HepG2 (cell line): ENCODE measurements at regions not wholly inside any gene's neighbourhood (a gene's known extent, or its start where the extent isn't known, plus 50 kb on each side); places are given as distances from the start of the nearest gene placed in this dataset.

Experiments
- ATAC-seq: fragments of 200-7000 bp; cut with Tn5 transposase; 3 replicates; pipeline ENCODE4 v1.9.1; 2020; ENCODE audit warnings: mild to moderate bottlenecking, moderate library complexity
- BruUV-seq: library from RNA; stranded (reverse); fragments of 400-500 nt; replicated peaks from 2 replicates; lab custom pipeline; 2021; lab: Mats Ljungman, UMichigan
- CTCF ChIA-PET: fragments of 300-600 bp; formaldehyde crosslinking; extraction: SDS; loops from one replicate; lab custom pipeline; 2021; ENCODE audit warnings: low total read pairs, inconsistent platforms, low intra/inter-chr PET ratio; lab: Yijun Ruan, JAX
- POLR2A ChIA-PET: fragments of 350-600 bp; sonication (Branson Sonifier 250); formaldehyde crosslinking; loops from one replicate; lab custom pipeline; 2020; ENCODE audit warnings: antibody characterized with exemption, inconsistent platforms; lab: Yijun Ruan, JAX
- DNase-seq: peaks from one replicate; pipeline ENCODE4 v3.0.0-alpha.2; 2015; ENCODE audit warnings: low spot score
- FAIRE-seq: peaks from 3 replicates; lab custom pipeline; 2011; peaks lifted over from hg19 to GRCh38; lab: Jason Lieb, UNC
- H2AFZ ChIP-seq: one replicate; pipeline ENCODE4 v1.6.1; 2011; ENCODE audit warnings: low read length, inconsistent platforms
- H3K27ac ChIP-seq: fragments of 300-600 bp; 3 replicates; pipeline ENCODE4 v1.8.0; 2011; ENCODE audit warnings: mixed run types, mild to moderate bottlenecking, mixed read lengths, low read length, inconsistent platforms; ENCODE audit not compliant: insufficient read depth; ENCODE audit errors: extremely low read length
- H3K27me3 ChIP-seq, 2 experiments: fragments of 200-600 bp in 1 of 2; 2 replicates in 1 of 2; 3 replicates in 1 of 2; pipeline versions ENCODE4 v1.6.0 to v1.8.0; 2011; ENCODE audit warnings: low read length in 2 of 2, mild to moderate bottlenecking in 2 of 2, moderate library complexity in 2 of 2, inconsistent platforms in 1 of 2; ENCODE audit not compliant: insufficient read depth in 2 of 2, control insufficient read depth in 1 of 2
- H3K36me3 ChIP-seq, 2 experiments: fragments of 200-600 bp in 1 of 2; replicated peaks in 1 of 2; 2 replicates in 1 of 2; 3 replicates in 1 of 2; pipeline versions ENCODE4 v1.5.1 to v1.8.0; 2011; ENCODE audit warnings: low read length in 2 of 2, inconsistent platforms in 1 of 2; ENCODE audit not compliant: insufficient read depth in 2 of 2, control insufficient read depth in 1 of 2
- H3K4me1 ChIP-seq: 2 replicates; pipeline ENCODE4 v1.5.1; 2012; ENCODE audit warnings: low read length, inconsistent platforms; ENCODE audit not compliant: insufficient read depth
- H3K4me2 ChIP-seq: 2 replicates; pipeline ENCODE4 v1.6.0; 2011; ENCODE audit warnings: low read depth, low read length, inconsistent platforms
- H3K4me3 ChIP-seq, 3 experiments: fragments of 200-600 bp in 1 of 3; sonication (generic), shearing (Covaris generic) in 1 of 3; replicated peaks in 1 of 3; 2 replicates each; pipeline ENCODE4 v1.5.1; 2011 to 2016; ENCODE audit warnings: low read length in 3 of 3, inconsistent platforms in 2 of 3, low read depth in 2 of 3, mild to moderate bottlenecking in 2 of 3, control low read depth in 1 of 3, mixed read lengths in 1 of 3; ENCODE audit not compliant: insufficient read depth in 1 of 3
- H3K79me2 ChIP-seq: one replicate; pipeline ENCODE4 v1.6.1; 2011; ENCODE audit warnings: low read length, inconsistent platforms; ENCODE audit not compliant: insufficient read depth
- H3K9ac ChIP-seq: 2 replicates; pipeline ENCODE4 v1.6.0; 2011; ENCODE audit warnings: mild to moderate bottlenecking, low read depth, low read length, inconsistent platforms; ENCODE audit not compliant: insufficient read depth
- H3K9me3 ChIP-seq: 2 replicates; pipeline ENCODE4 v1.5.1; 2012; ENCODE audit warnings: mild to moderate bottlenecking, low read length
- H4K20me1 ChIP-seq: 2 replicates; pipeline ENCODE4 v1.6.0; 2011; ENCODE audit warnings: inconsistent platforms, mild to moderate bottlenecking, low read length, moderate library complexity; ENCODE audit not compliant: insufficient read depth
- CBX5 ChIP-seq: sonication (generic); formaldehyde crosslinking; IDR thresholded peaks from 2 replicates; pipeline ENCODE4 v1.4.0; 2020; ENCODE audit warnings: missing genetic modification reagents, borderline replicate concordance
- FOXC1 ChIP-seq: sonication (generic); formaldehyde crosslinking; IDR thresholded peaks from 2 replicates; pipeline ENCODE4 v1.8.0; 2022; ENCODE audit warnings: mild to moderate bottlenecking, missing genetic modification reagents, borderline replicate concordance
- GMEB1 ChIP-seq: sonication (generic); formaldehyde crosslinking; IDR thresholded peaks from 2 replicates; pipeline ENCODE4 v1.5.1; 2020; ENCODE audit warnings: missing genetic modification reagents, mild to moderate bottlenecking, borderline replicate concordance
- KAT7 ChIP-seq: IDR thresholded peaks from 2 replicates; pipeline ENCODE4 v1.6.1; 2018; ENCODE audit warnings: borderline replicate concordance, missing compliant biosample characterization
- U2AF2 ChIP-seq: fragments of 200-400 bp; formaldehyde crosslinking; IDR thresholded peaks from 2 replicates; pipeline ENCODE4 v1.6.1; 2017; ENCODE audit warnings: low read depth, mild to moderate bottlenecking, low read length
- ZBTB33 ChIP-seq: sonication (generic); formaldehyde crosslinking; IDR thresholded peaks from 2 replicates; pipeline ENCODE4 v1.4.0; 2020; ENCODE audit warnings: missing genetic modification reagents
- ZFX ChIP-seq: sonication (generic); formaldehyde crosslinking; IDR thresholded peaks from 2 replicates; pipeline ENCODE4 v1.4.0; 2020; ENCODE audit warnings: mild to moderate bottlenecking, low read depth, missing genetic modification reagents, moderate library complexity
- ZNF607 ChIP-seq: sonication (generic); formaldehyde crosslinking; IDR thresholded peaks from 2 replicates; pipeline ENCODE4 v1.5.1; 2020; ENCODE audit warnings: missing genetic modification reagents, mild to moderate bottlenecking, borderline replicate concordance
- WGBS: methylation state at CpG from one replicate; pipeline ENCODE4 v1.1.6; 2017; ENCODE audit warnings: low lambda C conversion rate; 5-methylcytosine and 5-hydroxymethylcytosine counted together
- in situ Hi-C: cut with HindIII; loops from 2 replicates; pipeline ENCODE4 v1.10.0; 2017; ENCODE audit warnings: low pct_unique_long_range_greater_than_20kb; ENCODE audit not compliant: extremely low pct_ligation_motif_present
- intact Hi-C: fragments of 100-400 bp; cut with micrococcal nuclease; formaldehyde crosslinking; loops from one replicate; pipeline ENCODE4 v1.10.0; 2022; ENCODE audit not compliant: unreplicated experiment

GRCh38 chr2:161039071-161039470 is 121.2 kb upstream of the TANK start:
- no peak overlapping the region for H3K27ac ChIP-seq
- in situ Hi-C loops: no loop called here
- ATAC-seq (no peak), FAIRE-seq (no peak), DNase-seq (no peak)
- CTCF ChIA-PET: no interaction called here
- H3K4me1 ChIP-seq: no peaks in the 10 kb centered on the region
- H2AFZ ChIP-seq: no peak overlapping the region
- H3K9ac ChIP-seq: no peak overlapping the region
- H3K27me3 ChIP-seq: no peaks in the 10 kb centered on the region
- no peak overlapping the region for H3K4me3 ChIP-seq
- no peaks in the 10 kb centered on the region for H3K79me2 ChIP-seq
- WGBS: 7% methylated on average over 5 of the region's 5 CpGs
- H3K36me3 ChIP-seq: no peaks in the 10 kb centered on the region
- POLR2A ChIA-PET: no interaction called here
- intact Hi-C loops: no loop called here
- H4K20me1 ChIP-seq: no peaks in the 10 kb centered on the region
- no peaks in the 10 kb centered on the region for H3K9me3 ChIP-seq
- TF ChIP-seq KAT7 (CRISPR knock-in tag): no peak
- no peak for TF ChIP-seq ZBTB33 (CRISPR knock-in tag)
- TF ChIP-seq ZNF607: no peak
- TF ChIP-seq ZFX (CRISPR knock-in tag): no peak
- no peak for TF ChIP-seq U2AF2
- TF ChIP-seq FOXC1 (CRISPR knock-in tag): no peak
- no peak for TF ChIP-seq GMEB1
- TF ChIP-seq CBX5: no peak
- BruUV-seq: no TSS peak
- no peak overlapping the region for H3K4me2 ChIP-seq
